Right lobe of liver (tissue), 6 donors: ENCODE measurements at regions not wholly inside any gene's neighbourhood (a gene's known extent, or its start where the extent isn't known, plus 50 kb on each side); places are given as distances from the start of the nearest gene placed in this dataset.

Source experiments
- ATAC-seq, 4 donors: fragments of 200-7000 bp; cut with Tn5 transposase; one replicate each; pipeline ENCODE4 v1.9.1; 2020; ENCODE audit warnings: mild to moderate bottlenecking in 4 of 4, moderate library complexity in 4 of 4
- DNase-seq, 3 donors: peaks; one replicate each; pipeline ENCODE4 v3.0.0-alpha.2; 2020
- H3K27ac ChIP-seq, 3 donors: fragments of 200-600 bp; one replicate each; pipeline ENCODE4 v1.8.0; 2022
- H3K27me3 ChIP-seq, 2 donors: fragments of 200-600 bp; one replicate each; pipeline ENCODE4 v1.8.0; 2022
- H3K36me3 ChIP-seq, 4 donors: fragments of 200-600 bp; sonication (generic) in 1 of 4; one replicate each; pipeline versions ENCODE4 v1.5.1 to v1.8.0; 2017 to 2022; ENCODE audit warnings: control low read depth in 1 of 4
- H3K4me1 ChIP-seq, 4 donors: fragments of 200-600 bp; sonication (generic) in 1 of 4; one replicate each; pipeline versions ENCODE4 v1.5.1 to v1.8.0; 2017 to 2022; ENCODE audit warnings: control low read depth in 1 of 4
- H3K4me3 ChIP-seq, 3 donors: fragments of 200-600 bp; one replicate each; pipeline ENCODE4 v1.8.0; 2022
- H3K9me3 ChIP-seq, 4 donors: fragments of 200-600 bp; sonication (generic) in 1 of 4; one replicate each; pipeline versions ENCODE4 v1.5.1 to v1.8.0; 2017 to 2022; ENCODE audit warnings: control low read depth in 1 of 4
- POLR2A ChIP-seq: fragments of 450-650 bp; IDR thresholded peaks from one replicate; pipeline ENCODE4 v1.6.1; 2017; ENCODE audit warnings: antibody characterized with exemption, mild to moderate bottlenecking
- WGBS: methylation state at CpG from one replicate; pipeline ENCODE4 v1.1.6; 2018; ENCODE audit warnings: low coverage, low lambda C conversion rate; ENCODE audit not compliant: insufficient coverage; ENCODE audit errors: missing lambda C conversion rate; 5-methylcytosine and 5-hydroxymethylcytosine counted together
- intact Hi-C, 2 donors: fragments of 100-400 bp; cut with DNase I; formaldehyde crosslinking; loops; one replicate each; pipeline versions ENCODE4 v1.11.2 to v1.14.1; 2022
- TF ChIP-seq, protein P1 (sequence below), 4 donors: fragments of 200-600 bp in 3 of 4; fragments of 450-650 bp in 1 of 4; IDR thresholded peaks; one replicate each; pipeline versions ENCODE4 v1.5.1 to v1.8.0; 2016 to 2022; ENCODE audit warnings: antibody characterized with exemption in 4 of 4, mild to moderate bottlenecking in 2 of 4
- donor health status: DM: no; HTN: yes; CAD: no.
- donor health status: DM: no; HTN: no; CAD: no.
- donor health status: DM: no; HTN: no; CAD: no.
- donor health status: DM: no; HTN: yes; CAD: no.
- donor health status: DM: no; HTN: yes; CAD: no.

GRCh38 chr10:29158066-29158465 is 130.8 kb upstream of the LYZL1 start:
- intact Hi-C loops: no loop called here
- 86% methylated on average over 3 of the region's 4 CpGs for WGBS

GRCh38 chr10:29160150-29160617 is 128.7 kb upstream of the LYZL1 start:
- H3K4me3 ChIP-seq: no peak overlapping the region
- H3K27ac ChIP-seq: no peak overlapping the region
- H3K36me3 ChIP-seq: no peaks in the 10 kb centered on the region
- 71% methylated on average over 2 of the region's 7 CpGs for WGBS
- no peaks in the 10 kb centered on the region for H3K4me1 ChIP-seq
- H3K27me3 ChIP-seq: no peaks in the 10 kb centered on the region
- intact Hi-C loops: no loop called here
- ATAC-seq (no peak), DNase-seq (no peak)
- TF ChIP-seq POLR2A: no peak
- TF ChIP-seq, protein P1, sequence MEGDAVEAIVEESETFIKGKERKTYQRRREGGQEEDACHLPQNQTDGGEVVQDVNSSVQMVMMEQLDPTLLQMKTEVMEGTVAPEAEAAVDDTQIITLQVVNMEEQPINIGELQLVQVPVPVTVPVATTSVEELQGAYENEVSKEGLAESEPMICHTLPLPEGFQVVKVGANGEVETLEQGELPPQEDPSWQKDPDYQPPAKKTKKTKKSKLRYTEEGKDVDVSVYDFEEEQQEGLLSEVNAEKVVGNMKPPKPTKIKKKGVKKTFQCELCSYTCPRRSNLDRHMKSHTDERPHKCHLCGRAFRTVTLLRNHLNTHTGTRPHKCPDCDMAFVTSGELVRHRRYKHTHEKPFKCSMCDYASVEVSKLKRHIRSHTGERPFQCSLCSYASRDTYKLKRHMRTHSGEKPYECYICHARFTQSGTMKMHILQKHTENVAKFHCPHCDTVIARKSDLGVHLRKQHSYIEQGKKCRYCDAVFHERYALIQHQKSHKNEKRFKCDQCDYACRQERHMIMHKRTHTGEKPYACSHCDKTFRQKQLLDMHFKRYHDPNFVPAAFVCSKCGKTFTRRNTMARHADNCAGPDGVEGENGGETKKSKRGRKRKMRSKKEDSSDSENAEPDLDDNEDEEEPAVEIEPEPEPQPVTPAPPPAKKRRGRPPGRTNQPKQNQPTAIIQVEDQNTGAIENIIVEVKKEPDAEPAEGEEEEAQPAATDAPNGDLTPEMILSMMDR (IDR thresholded peaks at IDR 0.05): no peak
- H3K9me3 ChIP-seq: no peaks in the 10 kb centered on the region

More at GRCh38 chr10:29158066-29158465, 130.8 kb upstream of the LYZL1 start:
- H3K27me3 ChIP-seq: no peaks in the 10 kb centered on the region
- H3K27ac ChIP-seq: no peak overlapping the region
- TF ChIP-seq, protein P1 (IDR thresholded peaks at IDR 0.05): no peak
- TF ChIP-seq POLR2A: no peak
- no peak for ATAC-seq
- DNase-seq: no peak
- no peak overlapping the region for H3K4me3 ChIP-seq
- no peaks in the 10 kb centered on the region for H3K4me1 ChIP-seq
- no peaks in the 10 kb centered on the region for H3K36me3 ChIP-seq
- H3K9me3 ChIP-seq: no peaks in the 10 kb centered on the region

GRCh38 chr10:29163746-29164145 is 125.1 kb upstream of the LYZL1 start:
- DNase-seq: no peak
- Histone ChIP-seq H3K4me1 (no peaks in the 10 kb centered on the region), H3K27me3 (no peaks in the 10 kb centered on the region), H3K36me3 (no peaks in the 10 kb centered on the region), H3K9me3 (no peaks in the 10 kb centered on the region), H3K27ac (no peak overlapping the region), H3K4me3 (no peak overlapping the region)
- TF ChIP-seq, protein P1 (IDR thresholded peaks at IDR 0.05): no peak
- no peak for TF ChIP-seq POLR2A
- intact Hi-C loops: no loop called here
- WGBS: 31% methylated on average over 2 of the region's 2 CpGs
- ATAC-seq: peak in 1 of 4 donors; percentile 34

- TF ChIP-seq POLR2A: no peak
- TF ChIP-seq, protein P1 (IDR thresholded peaks at IDR 0.05): no peak
- Histone ChIP-seq H3K36me3 (no peaks in the 10 kb centered on the region), H3K4me3 (no peak overlapping the region), H3K27me3 (no peaks in the 10 kb centered on the region), H3K4me1 (no peaks in the 10 kb centered on the region), H3K27ac (no peak overlapping the region), H3K9me3 (no peaks in the 10 kb centered on the region)
- WGBS: 84% methylated on average over 4 of the region's 4 CpGs
- no peak for DNase-seq
- intact Hi-C loops: no loop called here
- ATAC-seq: no peak
Measured at GRCh38 chr10:29166713-29167112, 122.2 kb upstream of the LYZL1 start.

- H3K27me3 ChIP-seq: no peaks in the 10 kb centered on the region
- H3K4me1 ChIP-seq: no peaks in the 10 kb centered on the region
- intact Hi-C loops: no loop called here
- WGBS: 51% methylated on average over 2 of the region's 2 CpGs
- no peak overlapping the region for H3K27ac ChIP-seq
- no peak for TF ChIP-seq POLR2A
- TF ChIP-seq, protein P1 (IDR thresholded peaks at IDR 0.05): no peak
- H3K9me3 ChIP-seq: no peaks in the 10 kb centered on the region
- ATAC-seq (no peak), DNase-seq (no peak)
- H3K36me3 ChIP-seq: no peaks in the 10 kb centered on the region
- no peak overlapping the region for H3K4me3 ChIP-seq
Measured at GRCh38 chr10:29169021-29169420, 119.8 kb upstream of the LYZL1 start.
